ENCODE measurements at regions not wholly inside any gene's neighbourhood (a gene's known extent, or its start where the extent isn't known, plus 50 kb on each side); places are given as distances from the start of the nearest gene placed in this dataset.

DNA sequence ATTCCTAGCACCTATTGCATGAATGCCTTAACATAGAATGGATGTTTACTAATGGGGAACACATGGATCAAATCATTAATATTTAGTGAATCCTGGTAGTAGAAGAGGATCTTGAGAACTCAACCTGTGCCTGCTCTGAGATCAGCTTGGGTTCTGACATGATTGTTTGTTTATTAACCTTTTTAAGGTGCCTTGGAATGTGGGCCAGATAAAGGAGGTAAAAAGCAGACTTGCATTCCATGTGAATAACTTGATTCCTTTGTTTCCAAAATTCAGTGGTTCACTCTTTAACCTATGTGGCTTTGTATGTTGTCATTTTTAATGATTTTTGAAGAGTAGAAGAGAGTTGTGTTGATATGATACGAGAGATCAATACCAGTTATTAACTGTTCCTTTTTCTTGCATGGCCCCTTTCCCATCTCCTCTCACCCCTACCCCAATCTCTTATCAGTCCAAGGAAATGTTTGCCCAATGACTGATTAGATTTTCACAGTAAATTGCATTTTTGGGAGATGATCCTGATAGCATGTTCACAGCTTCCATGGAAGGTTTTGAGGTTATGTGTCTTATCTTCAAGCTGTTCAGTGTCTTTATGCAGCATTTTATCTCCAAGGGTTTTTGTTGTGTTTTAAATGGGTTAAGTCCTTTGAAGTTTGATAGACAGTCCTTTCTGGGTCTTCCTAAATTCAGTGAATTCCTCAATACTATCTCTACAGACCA, 193.7 kb upstream of the FRMD6 start:
- TF ChIP-seq SPI1 (IDR thresholded peaks at IDR 0.05; ENCODE audit: borderline replicate concordance, low read depth), result no peak
- TF ChIP-seq, protein P1, sequence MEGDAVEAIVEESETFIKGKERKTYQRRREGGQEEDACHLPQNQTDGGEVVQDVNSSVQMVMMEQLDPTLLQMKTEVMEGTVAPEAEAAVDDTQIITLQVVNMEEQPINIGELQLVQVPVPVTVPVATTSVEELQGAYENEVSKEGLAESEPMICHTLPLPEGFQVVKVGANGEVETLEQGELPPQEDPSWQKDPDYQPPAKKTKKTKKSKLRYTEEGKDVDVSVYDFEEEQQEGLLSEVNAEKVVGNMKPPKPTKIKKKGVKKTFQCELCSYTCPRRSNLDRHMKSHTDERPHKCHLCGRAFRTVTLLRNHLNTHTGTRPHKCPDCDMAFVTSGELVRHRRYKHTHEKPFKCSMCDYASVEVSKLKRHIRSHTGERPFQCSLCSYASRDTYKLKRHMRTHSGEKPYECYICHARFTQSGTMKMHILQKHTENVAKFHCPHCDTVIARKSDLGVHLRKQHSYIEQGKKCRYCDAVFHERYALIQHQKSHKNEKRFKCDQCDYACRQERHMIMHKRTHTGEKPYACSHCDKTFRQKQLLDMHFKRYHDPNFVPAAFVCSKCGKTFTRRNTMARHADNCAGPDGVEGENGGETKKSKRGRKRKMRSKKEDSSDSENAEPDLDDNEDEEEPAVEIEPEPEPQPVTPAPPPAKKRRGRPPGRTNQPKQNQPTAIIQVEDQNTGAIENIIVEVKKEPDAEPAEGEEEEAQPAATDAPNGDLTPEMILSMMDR (IDR thresholded peaks at IDR 0.05; ENCODE audit: insufficient read depth, low read length), result no peak
- TF ChIP-seq POLR2AphosphoS5 (IDR thresholded peaks at IDR 0.05; ENCODE audit: low read depth), result no peak
